ENCODE measurements at regions not wholly inside any gene's neighbourhood (a gene's known extent, or its start where the extent isn't known, plus 50 kb on each side); places are given as distances from the start of the nearest gene placed in this dataset.

DNA sequence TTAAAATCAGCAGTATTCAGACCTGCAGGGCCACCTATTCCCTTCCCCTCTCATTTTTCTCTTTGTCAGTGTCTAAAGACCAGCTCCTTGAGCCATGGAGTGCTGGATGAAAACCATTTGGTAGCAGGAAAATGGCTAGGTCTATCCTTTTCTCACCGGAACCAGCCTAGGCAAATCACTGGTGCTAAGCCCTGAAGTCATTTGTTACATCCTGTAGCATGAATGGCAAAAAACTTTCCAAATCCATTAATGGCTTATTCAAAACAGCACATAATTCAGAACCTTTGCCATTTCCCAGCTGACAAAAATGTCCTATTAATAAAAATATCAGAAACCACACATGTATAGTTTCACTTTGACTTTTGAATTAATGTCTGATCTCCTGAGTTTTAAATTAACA lies 209.5 kb upstream of the E2F8 start:
- ATAC-seq (no peak), DNase-seq (no peak)
- H3K27ac ChIP-seq = no peak overlapping the region
- WGBS, 3 donors = 63 to 76% (median 74%) methylated on average over 1 of the region's 1 CpG
- H3K9me3 ChIP-seq = no peaks in the 10 kb centered on the region
- peaks cover 0 to 15% (median 3%) of the 10 kb centered on the region in 3 donors for H3K27me3 ChIP-seq (ENCODE audit: insufficient read depth in 3 of 3, low read length in 2 of 3)
- no peak overlapping the region for H3K4me3 ChIP-seq
- no peaks in the 10 kb centered on the region for H3K36me3 ChIP-seq (ENCODE audit: insufficient read depth in 1 of 2, low read depth in 1 of 2)
- TF ChIP-seq, protein P1, sequence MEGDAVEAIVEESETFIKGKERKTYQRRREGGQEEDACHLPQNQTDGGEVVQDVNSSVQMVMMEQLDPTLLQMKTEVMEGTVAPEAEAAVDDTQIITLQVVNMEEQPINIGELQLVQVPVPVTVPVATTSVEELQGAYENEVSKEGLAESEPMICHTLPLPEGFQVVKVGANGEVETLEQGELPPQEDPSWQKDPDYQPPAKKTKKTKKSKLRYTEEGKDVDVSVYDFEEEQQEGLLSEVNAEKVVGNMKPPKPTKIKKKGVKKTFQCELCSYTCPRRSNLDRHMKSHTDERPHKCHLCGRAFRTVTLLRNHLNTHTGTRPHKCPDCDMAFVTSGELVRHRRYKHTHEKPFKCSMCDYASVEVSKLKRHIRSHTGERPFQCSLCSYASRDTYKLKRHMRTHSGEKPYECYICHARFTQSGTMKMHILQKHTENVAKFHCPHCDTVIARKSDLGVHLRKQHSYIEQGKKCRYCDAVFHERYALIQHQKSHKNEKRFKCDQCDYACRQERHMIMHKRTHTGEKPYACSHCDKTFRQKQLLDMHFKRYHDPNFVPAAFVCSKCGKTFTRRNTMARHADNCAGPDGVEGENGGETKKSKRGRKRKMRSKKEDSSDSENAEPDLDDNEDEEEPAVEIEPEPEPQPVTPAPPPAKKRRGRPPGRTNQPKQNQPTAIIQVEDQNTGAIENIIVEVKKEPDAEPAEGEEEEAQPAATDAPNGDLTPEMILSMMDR (IDR thresholded peaks at IDR 0.05) = no peak
- intact Hi-C loops (cut with DNase I) = no loop called here
- H3K4me1 ChIP-seq = no peaks in the 10 kb centered on the region

GRCh38 chr11:19448651-19449050 lies 207.9 kb upstream of the E2F8 start:
- TF ChIP-seq, protein P1 (IDR thresholded peaks at IDR 0.05) = no peak
- Histone ChIP-seq H3K4me1 (no peaks in the 10 kb centered on the region), H3K36me3 (ENCODE audit: insufficient read depth in 1 of 2, low read depth in 1 of 2) (no peaks in the 10 kb centered on the region), H3K27ac (no peak overlapping the region), H3K4me3 (no peak overlapping the region), H3K27me3 (ENCODE audit: insufficient read depth in 3 of 3, low read length in 2 of 3) (peaks cover 0 to 15% (median 3%) of the 10 kb centered on the region in 3 donors), H3K9me3 (no peaks in the 10 kb centered on the region)
- WGBS, 3 donors = 67 to 76% (median 67%) methylated on average over 2 of the region's 2 CpGs
- ATAC-seq = no peak
- intact Hi-C loops (cut with DNase I) = loop anchor here in 1 of 2 donors (10.0 kb wide), 1 partner anchor 56 kb away; no protein-coding TSS in a partner anchor
- no peak for DNase-seq

DNA sequence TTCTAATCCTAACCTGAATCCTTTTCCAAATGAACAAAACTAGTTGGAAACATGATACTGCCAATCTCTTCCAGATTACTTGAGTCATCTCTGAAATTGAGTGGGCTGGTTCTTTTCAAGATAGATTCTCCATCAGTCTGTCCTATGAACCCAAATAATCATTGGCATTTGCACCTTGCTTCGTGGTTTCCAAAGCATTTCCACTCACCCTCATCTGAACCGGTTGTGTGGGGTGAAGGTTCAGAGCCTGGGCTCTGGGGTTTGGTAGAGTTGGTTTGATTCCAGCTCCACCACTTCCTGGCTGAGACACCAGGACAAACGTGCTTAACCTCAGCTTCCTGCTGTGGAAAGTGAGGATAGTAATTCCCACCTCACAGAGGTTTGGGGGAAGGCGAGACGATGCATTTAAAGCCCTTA lies 206.4 kb upstream of the E2F8 start:
- ATAC-seq (no peak), DNase-seq (no peak)
- H3K27me3 ChIP-seq (ENCODE audit: insufficient read depth in 3 of 3, low read length in 2 of 3) = peaks cover 0 to 15% (median 0%) of the 10 kb centered on the region in 3 donors
- H3K27ac ChIP-seq = no peak overlapping the region
- H3K9me3 ChIP-seq = no peaks in the 10 kb centered on the region
- no peak overlapping the region for H3K4me3 ChIP-seq
- H3K36me3 ChIP-seq (ENCODE audit: insufficient read depth in 1 of 2, low read depth in 1 of 2) = no peaks in the 10 kb centered on the region
- intact Hi-C loops (cut with DNase I) = loop anchor here in 1 of 2 donors (10.0 kb wide), 1 partner anchor 58 kb away; no protein-coding TSS in a partner anchor
- 60 to 63% (median 60%) methylated on average over 5 of the region's 5 CpGs for WGBS, 3 donors
- TF ChIP-seq, protein P1 (IDR thresholded peaks at IDR 0.05) = no peak
- no peaks in the 10 kb centered on the region for H3K4me1 ChIP-seq

DNA sequence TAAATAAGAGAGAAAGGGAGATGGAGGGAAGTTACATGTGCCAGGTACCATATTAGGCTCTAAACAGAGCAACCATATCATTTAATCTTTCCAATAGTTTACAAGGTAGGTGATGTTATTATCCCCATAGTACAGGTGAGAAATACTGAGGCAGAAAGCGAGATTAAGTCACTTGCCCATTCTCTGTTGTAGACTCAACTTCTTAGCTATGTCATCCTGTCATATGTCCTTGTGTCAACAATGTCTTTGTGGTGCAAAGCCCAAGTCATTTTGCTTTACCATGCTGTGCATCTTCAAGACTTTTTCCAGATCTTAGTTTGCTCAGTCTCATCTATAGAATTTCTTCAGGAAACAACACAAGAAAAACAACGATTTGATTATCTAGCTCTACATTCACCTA lies 205.0 kb upstream of the E2F8 start:
- no peak overlapping the region for H3K27ac ChIP-seq
- 44 to 50% (median 47%) methylated on average over 2 of the region's 2 CpGs for WGBS, 3 donors
- H3K9me3 ChIP-seq = no peaks in the 10 kb centered on the region
- no peaks in the 10 kb centered on the region for H3K4me1 ChIP-seq
- no peak for DNase-seq
- no peak overlapping the region for H3K4me3 ChIP-seq
- no peaks in the 10 kb centered on the region for H3K36me3 ChIP-seq (ENCODE audit: insufficient read depth in 1 of 2, low read depth in 1 of 2)
- intact Hi-C loops (cut with DNase I) = loop anchor here in 1 of 2 donors (10.0 kb wide), 1 partner anchor 59 kb away; no protein-coding TSS in a partner anchor
- ATAC-seq = no peak
- peaks cover 0 to 7% (median 0%) of the 10 kb centered on the region in 3 donors for H3K27me3 ChIP-seq (ENCODE audit: insufficient read depth in 3 of 3, low read length in 2 of 3)
- TF ChIP-seq, protein P1 (IDR thresholded peaks at IDR 0.05) = no peak

- DNase-seq (no peak), ATAC-seq (no peak)
- no peak overlapping the region for H3K4me3 ChIP-seq
- peaks cover 0 to 7% (median 0%) of the 10 kb centered on the region in 3 donors for H3K27me3 ChIP-seq (ENCODE audit: insufficient read depth in 3 of 3, low read length in 2 of 3)
- H3K4me1 ChIP-seq = no peaks in the 10 kb centered on the region
- no peaks in the 10 kb centered on the region for H3K36me3 ChIP-seq (ENCODE audit: insufficient read depth in 1 of 2, low read depth in 1 of 2)
- H3K9me3 ChIP-seq = no peaks in the 10 kb centered on the region
- TF ChIP-seq, protein P1 (IDR thresholded peaks at IDR 0.05) = no peak
- no peak overlapping the region for H3K27ac ChIP-seq
- 39 to 44% (median 42%) methylated on average over 2 of the region's 2 CpGs for WGBS, 3 donors
- intact Hi-C loops (cut with DNase I) = loop anchor here in 1 of 2 donors (10.0 kb wide), 1 partner anchor 61 kb away; no protein-coding TSS in a partner anchor
Observed at GRCh38 chr11:19444231-19444630, 203.5 kb upstream of the E2F8 start.
